ENCODE measurements at regions not wholly inside any gene's neighbourhood (a gene's known extent, or its start where the extent isn't known, plus 50 kb on each side); places are given as distances from the start of the nearest gene placed in this dataset.

- in situ Hi-C loops (cut with MboI; ENCODE audit: low pct_unique_long_range_greater_than_20kb in 2 of 9, low sequenced_read_pairs in 9 of 9, unreplicated experiment in 9 of 9): no loop called here
- ATAC-seq (replicated peaks in 6 of 8): no peak
Measured at GRCh38 chrX:145178268-145178667, 69.0 kb upstream of the SPANXN1 start.

DNA sequence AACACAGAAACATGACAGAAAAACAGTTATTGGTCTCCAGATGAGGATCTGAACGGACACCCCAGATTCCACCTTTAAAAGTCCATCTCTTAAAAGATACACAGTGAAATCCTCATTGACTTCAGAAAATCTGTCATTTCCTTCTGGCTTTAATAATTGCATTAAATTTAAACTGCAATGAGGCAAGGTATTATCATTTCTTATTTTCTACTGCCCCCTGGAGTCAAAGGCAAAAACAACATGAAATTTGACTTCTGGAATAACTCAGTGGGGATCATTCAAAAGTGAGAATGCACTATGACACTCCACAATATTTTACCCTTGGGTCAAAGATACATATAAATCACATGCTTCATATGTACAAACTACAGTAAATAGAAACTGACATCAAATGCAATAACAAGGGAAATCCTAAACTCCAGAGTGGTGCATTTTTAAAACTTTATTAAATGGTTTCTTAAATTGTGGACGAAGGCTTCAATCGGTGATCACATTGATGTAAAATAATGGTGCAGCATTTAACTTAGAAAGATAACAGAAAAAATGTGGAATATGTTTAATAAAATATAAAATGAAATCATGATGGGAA lies 56.4 kb upstream of the SPANXN1 start:
- in situ Hi-C loops (cut with MboI; ENCODE audit: low pct_unique_long_range_greater_than_20kb in 2 of 9, low sequenced_read_pairs in 9 of 9, unreplicated experiment in 9 of 9): no loop called here
- Histone ChIP-seq H3K4me3 (no peak overlapping the region), H3K27ac (no peak overlapping the region), H3K4me1 (replicated peaks in 1 of 2) (peaks cover 0 to 3% of the 10 kb centered on the region in 2 donors)
- peak in 1 of 8 experiments; percentile 29 for ATAC-seq (replicated peaks in 6 of 8)
- 0 to 94% (median 64%) methylated on average over 1 to 3 of the region's 3 CpGs; no CpG with 5 or more reads in 3 of the 10 experiments for WGBS, 10 experiments

More at GRCh38 chrX:145178268-145178667, 69.0 kb upstream of the SPANXN1 start:
- Histone ChIP-seq H3K4me3 (no peak overlapping the region), H3K27ac (no peak overlapping the region), H3K4me1 (replicated peaks in 1 of 2) (no peaks in the 10 kb centered on the region)
